ENCODE measurements at regions not wholly inside any gene's neighbourhood (a gene's known extent, or its start where the extent isn't known, plus 50 kb on each side); places are given as distances from the start of the nearest gene placed in this dataset.

- TF ChIP-seq, protein P1, sequence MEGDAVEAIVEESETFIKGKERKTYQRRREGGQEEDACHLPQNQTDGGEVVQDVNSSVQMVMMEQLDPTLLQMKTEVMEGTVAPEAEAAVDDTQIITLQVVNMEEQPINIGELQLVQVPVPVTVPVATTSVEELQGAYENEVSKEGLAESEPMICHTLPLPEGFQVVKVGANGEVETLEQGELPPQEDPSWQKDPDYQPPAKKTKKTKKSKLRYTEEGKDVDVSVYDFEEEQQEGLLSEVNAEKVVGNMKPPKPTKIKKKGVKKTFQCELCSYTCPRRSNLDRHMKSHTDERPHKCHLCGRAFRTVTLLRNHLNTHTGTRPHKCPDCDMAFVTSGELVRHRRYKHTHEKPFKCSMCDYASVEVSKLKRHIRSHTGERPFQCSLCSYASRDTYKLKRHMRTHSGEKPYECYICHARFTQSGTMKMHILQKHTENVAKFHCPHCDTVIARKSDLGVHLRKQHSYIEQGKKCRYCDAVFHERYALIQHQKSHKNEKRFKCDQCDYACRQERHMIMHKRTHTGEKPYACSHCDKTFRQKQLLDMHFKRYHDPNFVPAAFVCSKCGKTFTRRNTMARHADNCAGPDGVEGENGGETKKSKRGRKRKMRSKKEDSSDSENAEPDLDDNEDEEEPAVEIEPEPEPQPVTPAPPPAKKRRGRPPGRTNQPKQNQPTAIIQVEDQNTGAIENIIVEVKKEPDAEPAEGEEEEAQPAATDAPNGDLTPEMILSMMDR (conservative IDR thresholded peaks at IDR 0.05; ENCODE audit: low read depth in 2 of 2), result no peak
- no peak for TF ChIP-seq REST (IDR thresholded peaks at IDR 0.05; ENCODE audit: unreplicated experiment)
- TF ChIP-seq ETS1 (IDR thresholded peaks at IDR 0.05), result no peak
- no peak for TF ChIP-seq JUNB (IDR thresholded peaks at IDR 0.05; ENCODE audit: unreplicated experiment)
Observed at GRCh38 chr2:15829091-15829801, 111.1 kb upstream of the MYCN start (continued).

GRCh38 chr2:15829985-15830384 lies 110.4 kb upstream of the MYCN start:
- H2AFZ ChIP-seq, result no peak overlapping the region
- no peaks in the 10 kb centered on the region for H3K36me3 Mint-ChIP-seq (ENCODE audit: low read depth)
- no peak overlapping the region for H3K27ac Mint-ChIP-seq
- TF ChIP-seq NANOG (IDR thresholded peaks at IDR 0.05; ENCODE audit: borderline replicate concordance) (no peak), ZNF331 (CRISPR knock-in tag; IDR thresholded peaks at IDR 0.05; ENCODE audit: low read depth) (no peak), EZH2 (IDR thresholded peaks at IDR 0.05; ENCODE audit: low read depth, unreplicated experiment) (no peak), REST (IDR thresholded peaks at IDR 0.05; ENCODE audit: unreplicated experiment) (no peak), CREB1 (CRISPR knock-in tag; IDR thresholded peaks at IDR 0.05; ENCODE audit: low read depth) (no peak), ETS1 (IDR thresholded peaks at IDR 0.05) (no peak)

More at GRCh38 chr2:15829985-15830384, 110.4 kb upstream of the MYCN start:
- DNase-seq (ENCODE audit: low spot score) (no peak), ATAC-seq (no peak)
- Histone ChIP-seq H3K36me3 (ENCODE audit: insufficient read depth) (no peaks in the 10 kb centered on the region), H3K4me2 (no peak overlapping the region), H3K4me3 (no peak overlapping the region), H3K27me3 (ENCODE audit: insufficient read depth) (no peaks in the 10 kb centered on the region), H3K27ac (ENCODE audit: low read depth) (no peak overlapping the region), H3K79me2 (replicated peaks; ENCODE audit: insufficient read depth) (no peaks in the 10 kb centered on the region), H3F3A (replicated peaks; ENCODE audit: low read depth) (no peaks in the 10 kb centered on the region), H4K20me1 (replicated peaks; ENCODE audit: insufficient read depth) (no peaks in the 10 kb centered on the region), H3K9me2 (ENCODE audit: insufficient read depth) (no peaks in the 10 kb centered on the region; the same call in 1 of the 2 replicates), H3K4me1 (ENCODE audit: insufficient read depth) (no peaks in the 10 kb centered on the region)
- no peak overlapping the region for H3K4me3 Mint-ChIP-seq
- peaks cover 8% of the 10 kb centered on the region for H3K27me3 Mint-ChIP-seq (ENCODE audit: insufficient read depth, low read depth, poor library complexity)
- H3K4me1 Mint-ChIP-seq, result peaks cover 14% of the 10 kb centered on the region
- peaks cover 3% of the 10 kb centered on the region; the same call in 1 of the 3 replicates for H3K9me3 Mint-ChIP-seq

All from GM23338 (cell line).